Astrocyte of the cerebellum (primary cell): ENCODE measurements at regions not wholly inside any gene's neighbourhood (a gene's known extent, or its start where the extent isn't known, plus 50 kb on each side); places are given as distances from the start of the nearest gene placed in this dataset.

ENCODE experiments used
- DNase-seq: peaks from one replicate; pipeline ENCODE4 v3.0.0-alpha.2; 2011; ENCODE audit warnings: low read depth
- H3K4me3 ChIP-seq: 2 replicates; pipeline ENCODE4 v1.5.1; 2011; ENCODE audit warnings: mild to moderate bottlenecking, low read depth, low read length, moderate library complexity
- CTCF ChIP-seq: IDR thresholded peaks from 2 replicates; pipeline ENCODE4 v1.5.1; 2012; ENCODE audit warnings: low read length, low read depth, moderate library complexity, mild to moderate bottlenecking; ENCODE audit errors: missing control alignments
- in situ Hi-C: cut with HindIII; loops from 2 replicates; pipeline ENCODE4 v1.10.0; 2017; ENCODE audit warnings: low sequenced_read_pairs

- in situ Hi-C loops: no loop called here
Measured at GRCh38 chr18:64850791-64851190, 701.9 kb upstream of the LINC00305 start.

GRCh38 chr18:64840911-64841701 lies 692.2 kb upstream of the LINC00305 start:
- in situ Hi-C loops: no loop called here
- no peak for DNase-seq
- TF ChIP-seq CTCF: no peak
- no peak overlapping the region for H3K4me3 ChIP-seq

More at GRCh38 chr18:64850791-64851190, 701.9 kb upstream of the LINC00305 start:
- no peak for DNase-seq
- TF ChIP-seq CTCF: no peak
- H3K4me3 ChIP-seq: no peak overlapping the region

- no peak for TF ChIP-seq CTCF
- no peak overlapping the region for H3K4me3 ChIP-seq
- DNase-seq: no peak
- in situ Hi-C loops: no loop called here
Measured at GRCh38 chr18:64810354-64810753, 661.5 kb upstream of the LINC00305 start.

- in situ Hi-C loops: no loop called here
- DNase-seq: no peak
- no peak for TF ChIP-seq CTCF
- H3K4me3 ChIP-seq: no peak overlapping the region
Measured at GRCh38 chr18:64809801-64810200, 660.9 kb upstream of the LINC00305 start.

- in situ Hi-C loops: no loop called here
- no peak for DNase-seq
- no peak overlapping the region for H3K4me3 ChIP-seq
- TF ChIP-seq CTCF: no peak
Measured at GRCh38 chr18:64807560-64807959, 658.7 kb upstream of the LINC00305 start.

- DNase-seq: no peak
- TF ChIP-seq CTCF: no peak
- in situ Hi-C loops: no loop called here
- H3K4me3 ChIP-seq: no peak overlapping the region
Measured at GRCh38 chr18:64806691-64807090, 657.8 kb upstream of the LINC00305 start.
